Breast epithelium (tissue), 3 donors: ENCODE measurements at regions not wholly inside any gene's neighbourhood (a gene's known extent, or its start where the extent isn't known, plus 50 kb on each side); places are given as distances from the start of the nearest gene placed in this dataset.

Experiments
- POLR2A ChIP-seq: fragments of 450-650 bp; IDR thresholded peaks from one replicate; pipeline ENCODE4 v1.6.1; 2016; ENCODE audit warnings: antibody characterized with exemption, mild to moderate bottlenecking, moderate library complexity
- POLR2AphosphoS5 ChIP-seq, 3 donors: sonication (generic); formaldehyde crosslinking; IDR thresholded peaks; one replicate each; pipeline ENCODE4 v1.6.1; 2017; ENCODE audit warnings: antibody characterized with exemption in 3 of 3
- TF ChIP-seq, protein P1 (sequence below), 3 donors: fragments of 450-650 bp; IDR thresholded peaks; one replicate each; pipeline ENCODE4 v1.5.1; 2016 to 2017; ENCODE audit warnings: antibody characterized with exemption in 3 of 3, mild to moderate bottlenecking in 3 of 3, moderate library complexity in 3 of 3

DNA sequence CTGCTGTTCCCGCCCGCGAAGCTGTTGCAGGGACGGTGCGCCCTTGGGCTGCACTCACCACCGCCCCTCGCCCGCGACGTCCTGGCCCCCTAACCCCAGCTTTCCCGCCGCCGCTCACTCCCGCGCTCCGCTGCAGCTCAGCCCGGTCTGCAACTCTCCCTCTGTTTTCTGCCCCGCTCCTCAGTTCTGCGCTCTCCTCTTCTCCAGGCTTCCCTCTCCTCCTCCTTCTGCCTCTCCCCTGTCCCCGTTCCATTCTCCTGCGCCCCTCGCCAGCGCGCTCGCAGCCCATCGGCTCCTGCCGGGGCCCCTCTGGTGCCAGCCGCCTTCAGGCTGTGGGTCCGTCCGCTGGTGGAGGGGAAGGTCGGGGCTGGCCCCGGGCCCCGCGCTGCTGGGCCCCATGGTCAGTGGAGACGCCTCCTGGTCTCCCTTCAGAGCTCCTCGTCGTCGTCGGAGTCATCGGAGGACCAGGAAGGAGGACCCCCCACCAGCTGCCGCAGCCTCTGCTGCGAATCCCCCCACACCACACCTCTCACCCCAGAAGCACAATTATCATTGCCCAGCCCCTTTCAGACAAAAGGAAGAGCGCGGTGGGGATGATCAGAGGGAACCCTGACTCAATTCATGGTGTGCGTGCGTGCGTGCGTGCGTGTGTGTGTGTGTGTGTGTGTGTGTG lies 223.2 kb upstream of the FOXF1 start:
- TF ChIP-seq, protein P1, sequence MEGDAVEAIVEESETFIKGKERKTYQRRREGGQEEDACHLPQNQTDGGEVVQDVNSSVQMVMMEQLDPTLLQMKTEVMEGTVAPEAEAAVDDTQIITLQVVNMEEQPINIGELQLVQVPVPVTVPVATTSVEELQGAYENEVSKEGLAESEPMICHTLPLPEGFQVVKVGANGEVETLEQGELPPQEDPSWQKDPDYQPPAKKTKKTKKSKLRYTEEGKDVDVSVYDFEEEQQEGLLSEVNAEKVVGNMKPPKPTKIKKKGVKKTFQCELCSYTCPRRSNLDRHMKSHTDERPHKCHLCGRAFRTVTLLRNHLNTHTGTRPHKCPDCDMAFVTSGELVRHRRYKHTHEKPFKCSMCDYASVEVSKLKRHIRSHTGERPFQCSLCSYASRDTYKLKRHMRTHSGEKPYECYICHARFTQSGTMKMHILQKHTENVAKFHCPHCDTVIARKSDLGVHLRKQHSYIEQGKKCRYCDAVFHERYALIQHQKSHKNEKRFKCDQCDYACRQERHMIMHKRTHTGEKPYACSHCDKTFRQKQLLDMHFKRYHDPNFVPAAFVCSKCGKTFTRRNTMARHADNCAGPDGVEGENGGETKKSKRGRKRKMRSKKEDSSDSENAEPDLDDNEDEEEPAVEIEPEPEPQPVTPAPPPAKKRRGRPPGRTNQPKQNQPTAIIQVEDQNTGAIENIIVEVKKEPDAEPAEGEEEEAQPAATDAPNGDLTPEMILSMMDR (IDR thresholded peaks at IDR 0.05) = no peak
- TF ChIP-seq POLR2AphosphoS5 (IDR thresholded peaks at IDR 0.05) (no peak), POLR2A (no peak)
